22Rv1 (cell line): ENCODE measurements at regions not wholly inside any gene's neighbourhood (a gene's known extent, or its start where the extent isn't known, plus 50 kb on each side); places are given as distances from the start of the nearest gene placed in this dataset.

Experiments used
- ZFX ChIP-seq: fragments of 450-650 bp; IDR thresholded peaks from 2 replicates; pipeline ENCODE4 v1.6.1; 2017; ENCODE audit warnings: antibody characterized with exemption, borderline replicate concordance
- TF ChIP-seq, protein P1 (sequence below): fragments of 450-650 bp; IDR thresholded peaks from 2 replicates; pipeline ENCODE4 v1.5.1; 2017; ENCODE audit warnings: mild to moderate bottlenecking

DNA sequence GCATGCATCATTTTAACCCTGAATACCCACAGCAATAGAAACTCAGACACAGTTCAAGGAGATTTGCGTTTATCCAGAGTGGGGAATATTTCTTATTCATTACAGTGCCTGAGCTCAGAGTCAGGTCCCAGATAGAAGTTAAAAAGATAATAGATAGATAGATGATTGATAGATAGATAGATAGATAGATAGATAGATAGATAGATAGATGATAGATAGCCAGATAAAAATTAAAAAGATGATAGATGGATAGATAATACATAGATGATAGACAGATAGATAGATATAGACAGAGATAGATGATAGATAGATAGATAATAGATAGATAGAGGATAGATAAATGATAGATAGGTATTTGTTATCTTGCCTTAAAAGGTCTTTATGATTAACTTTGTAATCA, 184.7 kb downstream of the MYLK4 start:
- TF ChIP-seq, protein P1, sequence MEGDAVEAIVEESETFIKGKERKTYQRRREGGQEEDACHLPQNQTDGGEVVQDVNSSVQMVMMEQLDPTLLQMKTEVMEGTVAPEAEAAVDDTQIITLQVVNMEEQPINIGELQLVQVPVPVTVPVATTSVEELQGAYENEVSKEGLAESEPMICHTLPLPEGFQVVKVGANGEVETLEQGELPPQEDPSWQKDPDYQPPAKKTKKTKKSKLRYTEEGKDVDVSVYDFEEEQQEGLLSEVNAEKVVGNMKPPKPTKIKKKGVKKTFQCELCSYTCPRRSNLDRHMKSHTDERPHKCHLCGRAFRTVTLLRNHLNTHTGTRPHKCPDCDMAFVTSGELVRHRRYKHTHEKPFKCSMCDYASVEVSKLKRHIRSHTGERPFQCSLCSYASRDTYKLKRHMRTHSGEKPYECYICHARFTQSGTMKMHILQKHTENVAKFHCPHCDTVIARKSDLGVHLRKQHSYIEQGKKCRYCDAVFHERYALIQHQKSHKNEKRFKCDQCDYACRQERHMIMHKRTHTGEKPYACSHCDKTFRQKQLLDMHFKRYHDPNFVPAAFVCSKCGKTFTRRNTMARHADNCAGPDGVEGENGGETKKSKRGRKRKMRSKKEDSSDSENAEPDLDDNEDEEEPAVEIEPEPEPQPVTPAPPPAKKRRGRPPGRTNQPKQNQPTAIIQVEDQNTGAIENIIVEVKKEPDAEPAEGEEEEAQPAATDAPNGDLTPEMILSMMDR = no peak
- TF ChIP-seq ZFX = no peak
